NCI-H1092 treated with DMSO at 0.1 percent for 48 hours (cell line): ENCODE measurements at regions not wholly inside any gene's neighbourhood (a gene's known extent, or its start where the extent isn't known, plus 50 kb on each side); places are given as distances from the start of the nearest gene placed in this dataset.

Experiments
- DNase-seq: peaks from one replicate; lab custom pipeline; 2025; lab: John Stamatoyannopoulos, UW

DNA sequence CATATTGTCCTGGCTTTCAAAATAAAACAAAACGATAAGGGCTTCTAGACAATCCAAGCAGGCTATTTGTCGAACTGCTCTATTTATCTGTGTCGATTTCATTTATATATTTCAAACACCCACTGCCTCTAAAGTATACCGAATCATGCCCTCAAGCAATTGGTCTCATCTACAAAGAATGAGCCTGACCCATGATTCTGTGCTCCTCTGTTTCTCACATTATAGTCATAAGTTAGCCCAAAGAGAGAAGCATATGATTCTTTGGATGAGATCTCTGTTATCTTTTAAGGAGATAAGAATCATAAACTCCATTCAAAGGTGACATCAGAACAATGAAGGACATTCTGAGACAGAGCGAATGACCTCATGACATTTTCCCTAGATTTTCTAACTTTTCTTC, 191.1 kb downstream of the MAP2K6 start:
- no peak for DNase-seq

- no peak for DNase-seq
Observed at GRCh38 chr17:69606142-69606800, 191.8 kb downstream of the MAP2K6 start.

DNA sequence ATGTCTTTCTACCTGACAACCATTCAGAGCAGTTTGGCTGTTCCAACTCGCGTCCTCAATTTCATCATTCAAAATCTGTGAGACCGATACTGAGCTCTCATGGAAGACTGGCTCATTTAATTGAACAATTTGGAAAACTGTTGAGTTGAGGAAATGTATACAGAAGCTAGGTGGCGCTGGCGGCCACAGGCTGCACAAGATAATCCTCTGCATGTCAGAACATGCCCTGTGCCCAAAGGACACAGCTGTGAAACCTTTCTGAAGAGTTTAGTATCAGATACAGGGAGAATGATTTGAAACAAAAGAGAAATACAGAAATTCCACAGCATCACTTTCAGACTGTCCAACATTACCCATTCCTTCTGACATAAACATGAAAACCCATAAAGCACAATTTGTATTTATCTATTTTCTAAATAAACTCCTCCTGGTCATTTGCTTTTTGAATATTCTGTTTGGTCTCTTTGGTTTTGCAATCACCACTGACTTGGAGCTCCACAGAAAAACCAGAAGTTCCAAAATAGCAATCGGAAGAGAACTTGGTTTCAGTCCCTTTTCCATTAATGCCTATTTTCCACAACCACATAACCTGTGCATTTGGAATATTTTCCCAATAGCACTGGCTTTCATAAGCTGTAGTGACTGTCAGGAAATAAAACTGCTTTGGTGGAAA, 192.8 kb downstream of the MAP2K6 start:
- peak; percentile 63 for DNase-seq

GRCh38 chr17:69608141-69608540, 193.6 kb downstream of the MAP2K6 start:
- no peak for DNase-seq

DNA sequence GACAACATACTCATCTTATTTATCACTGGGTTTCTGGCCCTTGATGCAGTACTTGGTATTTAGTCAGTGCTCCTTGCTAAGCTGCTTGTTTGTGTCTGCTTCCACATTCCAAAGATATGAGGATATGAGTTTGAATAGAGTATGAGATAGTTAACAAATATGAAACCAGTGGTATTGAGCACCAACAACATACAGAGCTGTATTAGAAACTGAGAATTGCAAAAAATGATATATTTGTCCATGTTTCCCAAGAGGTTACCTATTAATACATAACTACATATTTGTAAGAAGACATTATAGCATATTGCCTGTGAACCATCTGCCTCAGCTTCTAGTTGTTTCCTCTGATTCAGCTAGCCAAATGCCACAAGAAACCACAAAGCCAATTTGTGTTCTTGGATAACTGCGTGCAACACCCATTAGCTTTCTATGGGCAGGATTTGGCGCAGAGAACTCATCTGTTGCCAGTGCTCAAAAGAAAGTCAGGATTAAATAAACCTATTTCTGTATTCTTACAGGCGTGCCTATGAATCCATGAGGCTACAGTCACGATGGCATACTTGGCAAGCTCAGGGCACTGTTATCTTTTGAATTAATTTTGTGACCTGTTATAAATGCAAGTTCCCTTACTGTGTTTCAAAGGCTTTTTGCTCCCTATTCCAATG, 194.4 kb downstream of the MAP2K6 start:
- DNase-seq = no peak

DNA sequence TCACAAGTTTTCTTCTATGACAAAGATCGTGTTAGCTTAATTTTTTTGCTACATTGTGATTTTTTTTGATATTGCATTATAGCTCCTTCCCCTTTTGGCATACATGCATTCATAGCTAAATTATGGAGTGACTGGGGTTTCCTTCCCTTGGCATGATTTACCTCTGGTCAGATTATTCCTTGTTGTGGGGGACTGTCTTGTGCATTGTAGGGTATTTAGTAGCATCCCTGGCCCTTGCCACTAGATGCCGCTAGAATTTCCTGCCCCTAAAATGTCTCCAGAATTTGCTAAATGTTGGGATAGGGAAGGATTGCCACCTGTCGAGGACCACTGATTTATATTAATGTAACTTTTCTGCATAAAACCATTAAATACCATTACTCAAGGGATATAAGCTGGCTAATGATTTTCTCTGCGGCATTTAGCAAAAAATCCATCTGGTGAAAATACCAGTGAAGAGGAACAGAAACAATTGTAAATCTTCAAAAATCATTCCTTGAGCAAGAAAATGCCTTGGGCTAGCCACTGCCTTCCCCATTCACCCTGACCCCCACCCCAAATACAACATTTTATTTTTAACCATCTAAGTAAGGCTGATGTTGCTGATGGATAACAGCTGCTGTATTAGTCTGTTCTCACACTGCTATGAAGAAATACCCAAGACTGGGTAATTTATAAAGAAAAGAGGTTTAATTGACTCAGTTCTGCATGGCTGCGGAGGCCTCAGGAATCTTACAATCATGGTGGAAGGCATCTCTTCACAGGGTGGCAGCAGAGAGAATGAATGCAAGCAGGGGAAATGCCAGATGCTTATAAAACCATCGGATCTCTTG, 195.2 kb downstream of the MAP2K6 start:
- DNase-seq = peak; percentile 6

- DNase-seq = no peak
Observed at GRCh38 chr17:69620363-69620762, 205.9 kb downstream of the MAP2K6 start.

DNA sequence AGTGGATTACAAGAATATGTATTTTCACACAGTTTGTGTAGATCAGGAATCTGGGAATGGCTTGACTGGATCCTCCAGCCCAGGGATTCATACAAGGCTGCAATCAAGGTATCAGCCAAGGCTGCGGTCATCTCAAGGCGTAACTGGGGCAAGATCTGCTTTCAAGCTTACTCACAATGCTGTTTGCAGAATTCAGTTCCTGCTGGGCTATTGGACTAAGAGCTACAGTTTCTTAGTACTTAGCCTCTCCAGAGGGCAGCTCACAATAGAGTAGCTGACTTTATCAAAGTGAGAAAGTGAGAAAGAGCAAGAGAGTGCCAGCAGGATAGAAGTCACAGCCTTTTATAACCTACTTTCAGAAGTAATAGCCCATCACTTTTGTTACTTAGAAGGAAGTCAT, 211.0 kb downstream of the MAP2K6 start:
- no peak for DNase-seq

GRCh38 chr17:69630056-69630635, 215.6 kb downstream of the MAP2K6 start:
- DNase-seq = no peak

- no peak for DNase-seq
Observed at GRCh38 chr17:69634844-69635243, 220.3 kb downstream of the MAP2K6 start.

DNA sequence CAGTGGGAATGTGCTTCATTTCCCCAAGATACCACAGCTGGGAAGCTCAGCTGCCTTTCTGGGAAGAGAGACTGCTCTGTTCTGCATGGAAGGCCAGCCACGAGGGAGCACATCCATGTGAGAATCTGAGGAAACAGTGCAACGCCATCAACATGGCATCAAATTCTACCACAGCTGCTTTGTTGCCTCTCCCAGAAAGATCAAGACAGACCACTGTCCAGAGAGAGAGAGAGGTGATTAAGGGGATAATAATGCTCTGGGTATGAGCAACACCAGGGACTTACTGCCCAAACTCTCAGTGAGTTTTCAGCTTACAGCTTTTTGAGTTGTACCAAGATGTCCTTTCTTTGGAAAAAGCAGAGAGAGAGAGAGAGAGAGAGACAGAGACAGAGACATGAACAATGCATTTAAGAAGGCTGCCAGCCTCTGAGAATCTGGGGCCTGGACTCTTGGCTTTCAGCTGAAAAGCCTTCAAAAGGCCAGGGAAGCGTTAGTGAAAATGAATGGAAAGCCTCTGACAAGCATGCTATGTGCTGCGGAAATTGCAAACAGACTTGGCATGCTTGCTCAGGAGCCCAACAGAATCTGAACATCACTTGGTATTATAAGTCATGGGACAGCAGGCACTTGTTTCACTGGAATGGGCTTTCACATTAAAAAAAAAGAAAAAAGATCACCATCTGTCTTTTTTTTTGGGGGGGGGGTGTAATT, 223.1 kb downstream of the MAP2K6 start:
- DNase-seq = no peak

GRCh38 chr17:69639096-69639495, 224.6 kb downstream of the MAP2K6 start:
- DNase-seq = no peak

GRCh38 chr17:69640073-69640472, 225.6 kb downstream of the MAP2K6 start:
- no peak for DNase-seq

- DNase-seq = no peak
Observed at GRCh38 chr17:69643686-69644085, 229.2 kb downstream of the MAP2K6 start.

GRCh38 chr17:69646729-69647128, 232.2 kb downstream of the MAP2K6 start:
- DNase-seq = no peak

DNA sequence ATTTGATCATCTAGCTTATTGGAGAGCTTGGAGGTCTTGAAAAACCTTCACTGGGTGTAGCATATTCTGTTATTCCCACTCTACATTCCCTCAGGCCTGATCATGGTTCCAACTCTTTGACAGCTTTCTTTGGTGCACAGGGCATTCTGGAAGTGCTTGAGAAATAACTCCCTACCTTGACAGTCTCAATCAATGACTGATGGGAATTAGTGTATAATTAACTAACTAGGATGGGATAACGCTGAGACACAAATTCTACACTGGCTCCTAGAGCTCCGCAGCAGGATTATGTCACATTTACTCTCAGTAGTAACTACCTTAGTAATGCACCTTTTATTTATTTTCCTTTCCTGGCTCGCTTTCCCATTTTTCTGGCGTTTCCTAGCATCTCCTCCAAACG, 236.4 kb downstream of the MAP2K6 start:
- DNase-seq = no peak

GRCh38 chr17:69651921-69652320, 237.4 kb downstream of the MAP2K6 start:
- no peak for DNase-seq

DNA sequence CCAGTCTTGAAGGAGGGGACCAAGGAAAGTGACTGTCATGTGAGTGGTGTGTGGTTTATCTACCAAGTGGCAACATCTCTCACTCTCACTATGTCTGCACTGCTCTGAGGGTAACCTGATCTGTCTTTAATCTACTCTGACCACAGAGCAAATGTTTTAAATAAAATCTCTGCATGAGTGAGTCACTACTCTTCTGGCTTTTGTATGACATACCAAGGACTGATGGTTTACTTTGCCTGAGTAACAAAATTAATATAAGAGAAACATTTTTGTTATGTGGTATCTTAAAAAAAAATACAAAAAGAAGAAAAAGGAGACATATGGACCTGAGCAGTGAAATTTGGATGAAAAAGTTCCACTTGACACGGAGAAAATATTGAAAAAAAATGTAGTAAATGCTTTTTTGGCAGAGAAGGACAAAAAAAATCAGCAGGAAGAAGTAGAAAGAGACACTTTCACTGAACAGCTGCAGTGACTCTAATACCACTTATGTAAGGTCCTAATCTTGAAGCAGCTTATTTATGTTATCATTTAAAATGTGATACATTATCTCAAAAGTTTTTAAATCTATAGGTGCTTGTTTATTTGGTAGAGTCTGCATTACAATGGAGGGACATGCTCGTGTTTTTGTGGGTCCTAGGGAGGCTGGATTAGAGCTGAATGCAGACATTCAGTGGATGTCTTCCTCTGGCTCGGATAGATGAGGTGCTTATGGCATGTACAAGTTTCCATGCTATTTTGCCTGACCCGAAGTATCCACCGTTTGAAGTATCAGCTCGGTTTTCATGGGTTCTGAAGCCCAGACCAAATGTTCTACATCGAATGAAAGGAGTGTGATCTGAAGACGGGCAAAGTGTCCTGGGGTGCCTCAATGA, 240.7 kb downstream of the MAP2K6 start:
- DNase-seq = no peak

DNA sequence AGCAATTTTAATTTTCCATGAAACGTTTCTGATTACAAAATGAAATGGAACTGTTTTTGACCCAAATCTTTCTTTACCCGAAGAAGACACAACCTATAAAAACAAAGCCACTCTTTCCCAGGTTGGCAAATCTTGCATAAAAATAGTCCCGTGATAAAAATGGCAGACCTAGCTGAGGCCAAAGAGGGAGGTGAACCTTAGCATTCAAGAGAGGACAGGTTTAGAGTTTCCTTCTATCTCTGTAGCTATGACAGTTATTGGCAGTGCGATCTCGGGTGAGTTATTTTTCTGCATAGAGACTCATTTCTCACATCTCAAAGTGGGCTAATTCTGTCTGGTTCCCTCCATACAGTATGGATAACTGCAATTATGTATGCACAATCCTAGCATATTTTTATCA, 241.4 kb downstream of the MAP2K6 start:
- DNase-seq = no peak

- peak; percentile 79 for DNase-seq
Observed at GRCh38 chr17:69669441-69670178, 255.1 kb downstream of the MAP2K6 start.
